NT2/D1 (cell line): ENCODE measurements at regions not wholly inside any gene's neighbourhood (a gene's known extent, or its start where the extent isn't known, plus 50 kb on each side); places are given as distances from the start of the nearest gene placed in this dataset.

Experiments used
- SUZ12 ChIP-seq: IDR thresholded peaks from 2 replicates; pipeline ENCODE4 v1.6.1; 2011; ENCODE audit not compliant: insufficient read length, insufficient read depth; ENCODE audit errors: extremely low read depth
- YY1 ChIP-seq: IDR thresholded peaks from 2 replicates; pipeline ENCODE4 v1.6.1; 2011; ENCODE audit not compliant: insufficient read length, insufficient read depth
- ZNF274 ChIP-seq: IDR thresholded peaks from 2 replicates; pipeline ENCODE4 v1.6.1; 2011; ENCODE audit warnings: mild to moderate bottlenecking, low read depth, low read length

GRCh38 chr6:871503-871902 is 178.6 kb upstream of the EXOC2 start:
- TF ChIP-seq YY1 (no peak), SUZ12 (no peak), ZNF274 (no peak)
